Suprapubic skin (tissue), 3 donors: ENCODE measurements at regions not wholly inside any gene's neighbourhood (a gene's known extent, or its start where the extent isn't known, plus 50 kb on each side); places are given as distances from the start of the nearest gene placed in this dataset.

Experiments
- POLR2AphosphoS5 ChIP-seq, 3 donors: sonication (generic); formaldehyde crosslinking; IDR thresholded peaks; one replicate each; pipeline ENCODE4 v1.6.1; 2017; ENCODE audit warnings: antibody characterized with exemption in 3 of 3
- TF ChIP-seq, protein P1 (sequence below), 2 donors: fragments of 200-600 bp in 1 of 2; fragments of 450-650 bp in 1 of 2; sonication (generic) in 1 of 2; IDR thresholded peaks; one replicate each; pipeline ENCODE4 v1.5.1; 2016 to 2019; ENCODE audit warnings: antibody characterized with exemption in 2 of 2, mild to moderate bottlenecking in 1 of 2, moderate library complexity in 1 of 2

DNA sequence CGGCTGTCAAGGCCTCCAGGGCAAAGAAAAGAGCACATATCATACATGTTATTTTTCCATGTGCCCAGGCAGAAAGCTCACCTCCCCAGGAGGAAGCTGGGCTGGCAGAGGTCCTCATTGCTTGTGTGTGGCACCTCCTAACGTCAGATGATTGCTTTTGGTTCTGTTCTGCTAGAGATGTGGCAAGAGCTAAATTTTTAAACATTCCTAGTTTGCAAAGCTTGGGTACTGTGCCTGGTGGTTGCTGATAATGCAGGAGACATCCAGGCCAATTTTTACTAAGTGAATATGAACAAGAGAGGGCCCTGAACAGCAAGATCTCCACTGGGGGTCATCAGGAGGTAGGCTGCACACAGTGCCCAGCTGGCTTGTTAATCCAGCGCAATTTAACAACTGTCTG lies 93.9 kb downstream of the TBX19 start:
- TF ChIP-seq, protein P1, sequence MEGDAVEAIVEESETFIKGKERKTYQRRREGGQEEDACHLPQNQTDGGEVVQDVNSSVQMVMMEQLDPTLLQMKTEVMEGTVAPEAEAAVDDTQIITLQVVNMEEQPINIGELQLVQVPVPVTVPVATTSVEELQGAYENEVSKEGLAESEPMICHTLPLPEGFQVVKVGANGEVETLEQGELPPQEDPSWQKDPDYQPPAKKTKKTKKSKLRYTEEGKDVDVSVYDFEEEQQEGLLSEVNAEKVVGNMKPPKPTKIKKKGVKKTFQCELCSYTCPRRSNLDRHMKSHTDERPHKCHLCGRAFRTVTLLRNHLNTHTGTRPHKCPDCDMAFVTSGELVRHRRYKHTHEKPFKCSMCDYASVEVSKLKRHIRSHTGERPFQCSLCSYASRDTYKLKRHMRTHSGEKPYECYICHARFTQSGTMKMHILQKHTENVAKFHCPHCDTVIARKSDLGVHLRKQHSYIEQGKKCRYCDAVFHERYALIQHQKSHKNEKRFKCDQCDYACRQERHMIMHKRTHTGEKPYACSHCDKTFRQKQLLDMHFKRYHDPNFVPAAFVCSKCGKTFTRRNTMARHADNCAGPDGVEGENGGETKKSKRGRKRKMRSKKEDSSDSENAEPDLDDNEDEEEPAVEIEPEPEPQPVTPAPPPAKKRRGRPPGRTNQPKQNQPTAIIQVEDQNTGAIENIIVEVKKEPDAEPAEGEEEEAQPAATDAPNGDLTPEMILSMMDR (IDR thresholded peaks at IDR 0.05): no peak
- TF ChIP-seq POLR2AphosphoS5 (IDR thresholded peaks at IDR 0.05): no peak
